ENCODE measurements at regions not wholly inside any gene's neighbourhood (a gene's known extent, or its start where the extent isn't known, plus 50 kb on each side); places are given as distances from the start of the nearest gene placed in this dataset.

- H3K4me3 ChIP-seq (ENCODE audit: low read depth, low read length) = no peak overlapping the region
- TF ChIP-seq CTCF (IDR thresholded peaks at IDR 0.05; ENCODE audit: borderline replicate concordance, insufficient read depth, low read depth, low read length) = no peak
Measured at GRCh38 chr10:28250782-28251181, 52.1 kb downstream of the MPP7 start.

- no peak for TF ChIP-seq CTCF (IDR thresholded peaks at IDR 0.05; ENCODE audit: borderline replicate concordance, insufficient read depth, low read depth, low read length)
- H3K4me3 ChIP-seq (ENCODE audit: low read depth, low read length) = no peak overlapping the region
Measured at GRCh38 chr10:28250358-28250757, 52.5 kb downstream of the MPP7 start.

GRCh38 chr10:28249512-28249911, 53.4 kb downstream of the MPP7 start:
- no peak for TF ChIP-seq CTCF (IDR thresholded peaks at IDR 0.05; ENCODE audit: borderline replicate concordance, insufficient read depth, low read depth, low read length)
- H3K4me3 ChIP-seq (ENCODE audit: low read depth, low read length) = no peak overlapping the region

GRCh38 chr10:28248092-28248491, 54.8 kb downstream of the MPP7 start:
- no peak for TF ChIP-seq CTCF (IDR thresholded peaks at IDR 0.05; ENCODE audit: borderline replicate concordance, insufficient read depth, low read depth, low read length)
- H3K4me3 ChIP-seq (ENCODE audit: low read depth, low read length) = no peak overlapping the region

- no peak overlapping the region for H3K4me3 ChIP-seq (ENCODE audit: low read depth, low read length)
- no peak for TF ChIP-seq CTCF (IDR thresholded peaks at IDR 0.05; ENCODE audit: borderline replicate concordance, insufficient read depth, low read depth, low read length)
Measured at GRCh38 chr10:28246023-28246422, 56.8 kb downstream of the MPP7 start.

- TF ChIP-seq CTCF (IDR thresholded peaks at IDR 0.05; ENCODE audit: borderline replicate concordance, insufficient read depth, low read depth, low read length) = no peak
- H3K4me3 ChIP-seq (ENCODE audit: low read depth, low read length) = no peak overlapping the region
Measured at GRCh38 chr10:28243923-28244322, 58.9 kb downstream of the MPP7 start.

- H3K4me3 ChIP-seq (ENCODE audit: low read depth, low read length) = no peak overlapping the region
- TF ChIP-seq CTCF (IDR thresholded peaks at IDR 0.05; ENCODE audit: borderline replicate concordance, insufficient read depth, low read depth, low read length) = no peak
Measured at GRCh38 chr10:28242555-28243204, 60.2 kb downstream of the MPP7 start.
